ENCODE measurements at regions not wholly inside any gene's neighbourhood (a gene's known extent, or its start where the extent isn't known, plus 50 kb on each side); places are given as distances from the start of the nearest gene placed in this dataset.

DNA sequence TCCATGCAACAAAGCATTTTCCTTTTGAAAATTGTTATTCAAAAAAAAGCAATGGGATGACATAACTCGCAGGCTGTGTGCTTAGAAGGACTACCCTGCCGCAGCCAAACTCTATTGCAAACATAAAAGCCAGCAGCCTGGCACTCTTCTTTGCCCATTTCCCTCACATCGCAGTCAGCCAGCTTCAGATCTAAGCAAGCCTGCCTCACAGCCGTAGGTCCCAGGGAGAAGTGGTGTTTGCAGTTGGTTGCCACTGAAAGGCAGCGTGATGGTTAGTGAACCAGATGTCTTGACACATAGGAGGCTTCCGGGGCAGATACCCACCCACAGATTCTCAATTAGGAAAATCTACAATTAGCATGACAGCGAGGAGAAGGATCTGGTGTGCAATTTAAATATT, 655.2 kb downstream of the RNF144A start:
- WGBS, 2 donors, result 37 to 66% methylated on average over 5 to 7 of the region's 7 CpGs
- no peak for DNase-seq
- peaks cover 0 to 11% (median 0%) of the 10 kb centered on the region in 4 donors for H3K27me3 ChIP-seq
- no peaks in the 10 kb centered on the region for H3K4me1 ChIP-seq
- no peak overlapping the region for H3K4me3 ChIP-seq
- no peaks in the 10 kb centered on the region for H3K36me3 ChIP-seq
- TF ChIP-seq CTCF (IDR thresholded peaks at IDR 0.05) (no peak), POLR2A (IDR thresholded peaks at IDR 0.05) (no peak)
- peaks cover 0 to 2% (median 0%) of the 10 kb centered on the region in 3 donors for H3K9me3 ChIP-seq
- no peak overlapping the region for H3K27ac ChIP-seq
- intact Hi-C loops (cut with DNase I), result no loop called here

DNA sequence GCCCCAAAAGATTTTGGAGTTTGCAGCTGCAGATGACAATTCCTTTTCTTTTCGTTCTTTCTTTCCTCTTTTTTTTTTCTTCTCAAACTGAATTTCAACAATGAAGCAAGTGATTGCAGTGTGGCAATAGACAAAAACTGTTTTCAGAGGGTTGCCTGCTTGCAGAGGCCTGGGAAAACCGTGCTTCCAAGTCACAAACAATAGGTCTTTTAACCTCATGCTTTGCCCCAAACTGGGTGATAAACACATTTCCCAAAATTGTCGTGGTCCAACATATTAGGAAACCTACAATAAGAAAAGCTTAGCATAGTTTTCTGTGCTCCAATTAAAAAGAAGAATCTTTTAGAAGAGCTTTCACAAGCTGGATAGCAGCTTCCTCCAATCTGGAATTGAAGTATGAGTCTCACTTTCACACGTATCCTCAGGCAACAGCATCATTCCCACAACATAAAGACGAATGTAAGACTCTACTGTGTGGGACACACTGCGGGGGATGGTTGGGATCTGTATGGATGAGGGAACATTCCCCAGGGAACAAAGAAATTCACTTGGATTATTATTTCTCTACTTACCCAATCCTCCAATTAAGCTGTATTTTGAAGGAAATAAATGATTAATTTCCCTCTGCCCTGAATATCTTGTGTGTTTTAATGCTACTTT, 656.1 kb downstream of the RNF144A start:
- Histone ChIP-seq H3K4me3 (no peak overlapping the region), H3K36me3 (no peaks in the 10 kb centered on the region), H3K27ac (no peak overlapping the region), H3K27me3 (peaks cover 0 to 5% (median 0%) of the 10 kb centered on the region in 4 donors), H3K9me3 (peaks cover 0 to 10% (median 0%) of the 10 kb centered on the region in 3 donors), H3K4me1 (no peaks in the 10 kb centered on the region)
- 56 to 61% methylated on average over 6 of the region's 6 CpGs for WGBS, 2 donors
- no peak for TF ChIP-seq CTCF (IDR thresholded peaks at IDR 0.05)
- TF ChIP-seq POLR2A (IDR thresholded peaks at IDR 0.05), result no peak
- intact Hi-C loops (cut with DNase I), result no loop called here
- DNase-seq, result no peak

- no peak overlapping the region for H3K27ac ChIP-seq
- H3K9me3 ChIP-seq, result peaks cover 0 to 10% (median 0%) of the 10 kb centered on the region in 3 donors
- WGBS, 2 donors, result 65 to 71% methylated on average over 4 of the region's 4 CpGs
- DNase-seq, result no peak
- H3K4me1 ChIP-seq, result no peaks in the 10 kb centered on the region
- TF ChIP-seq CTCF (IDR thresholded peaks at IDR 0.05) (no peak), POLR2A (IDR thresholded peaks at IDR 0.05) (no peak)
- peaks cover 0 to 5% (median 0%) of the 10 kb centered on the region in 4 donors for H3K27me3 ChIP-seq
- intact Hi-C loops (cut with DNase I), result no loop called here
- no peaks in the 10 kb centered on the region for H3K36me3 ChIP-seq
- no peak overlapping the region for H3K4me3 ChIP-seq
Observed at GRCh38 chr2:7574385-7574784, 657.2 kb downstream of the RNF144A start.

GRCh38 chr2:7577769-7578168, 660.6 kb downstream of the RNF144A start:
- peaks cover 0 to 10% (median 0%) of the 10 kb centered on the region in 3 donors for H3K9me3 ChIP-seq
- H3K27ac ChIP-seq, result no peak overlapping the region
- TF ChIP-seq CTCF (IDR thresholded peaks at IDR 0.05) (no peak), POLR2A (IDR thresholded peaks at IDR 0.05) (no peak)
- 95 to 100% methylated on average over 1 of the region's 1 CpG for WGBS, 2 donors
- no peaks in the 10 kb centered on the region for H3K4me1 ChIP-seq
- DNase-seq, result no peak
- intact Hi-C loops (cut with DNase I), result no loop called here
- H3K4me3 ChIP-seq, result no peak overlapping the region
- H3K27me3 ChIP-seq, result peaks cover 0 to 5% (median 0%) of the 10 kb centered on the region in 4 donors
- no peaks in the 10 kb centered on the region for H3K36me3 ChIP-seq

GRCh38 chr2:7584017-7584416, 666.8 kb downstream of the RNF144A start:
- DNase-seq, result no peak
- Histone ChIP-seq H3K27me3 (no peaks in the 10 kb centered on the region), H3K9me3 (no peaks in the 10 kb centered on the region), H3K4me1 (no peaks in the 10 kb centered on the region), H3K27ac (no peak overlapping the region), H3K4me3 (no peak overlapping the region), H3K36me3 (no peaks in the 10 kb centered on the region)
- TF ChIP-seq POLR2A (IDR thresholded peaks at IDR 0.05) (no peak), CTCF (IDR thresholded peaks at IDR 0.05) (no peak)
- intact Hi-C loops (cut with DNase I), result no loop called here
